GM18505 (cell line): ENCODE measurements at regions not wholly inside any gene's neighbourhood (a gene's known extent, or its start where the extent isn't known, plus 50 kb on each side); places are given as distances from the start of the nearest gene placed in this dataset.
A peak's percentile ranks its signal among the peaks of the same experiment; 100 is the strongest.
"Not testable (repeated sequence)": the region's sequence is repeated elsewhere in the genome, so short reads cannot be mapped to it uniquely, and the experiment has no call there.

Experiments used
- ATAC-seq: cut with Tn5 transposase; IDR thresholded peaks from one replicate; pipeline ENCODE4 v1.9.1; 2021; ENCODE audit not compliant: unreplicated experiment
- POLR2A ChIP-seq: IDR thresholded peaks from 4 replicates; pipeline ENCODE4 v1.6.1; 2011; ENCODE audit warnings: borderline replicate concordance; ENCODE audit not compliant: insufficient read depth, insufficient read length; ENCODE audit errors: extremely low read depth

DNA sequence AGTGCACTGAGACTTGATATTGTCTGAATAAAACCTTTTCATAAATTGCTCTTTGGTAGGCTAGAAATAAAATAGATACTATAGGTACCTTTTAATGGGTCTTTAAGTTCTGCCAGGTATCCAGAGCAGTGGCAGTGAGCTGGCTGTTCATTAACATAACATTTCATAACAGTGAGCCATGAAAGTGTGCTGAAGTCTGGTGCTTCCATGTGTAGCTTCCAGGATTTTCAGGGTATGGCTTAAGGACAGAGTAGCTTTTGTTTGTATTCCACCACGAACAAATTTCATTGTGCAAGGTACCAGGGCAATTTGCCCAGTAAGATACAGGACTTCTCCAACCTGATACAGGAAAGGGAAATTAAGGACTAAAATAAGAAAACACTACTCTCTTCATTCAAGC is 124.7 kb upstream of the NANOGP8 start:
- no peak for ATAC-seq
- no peak for TF ChIP-seq POLR2A

DNA sequence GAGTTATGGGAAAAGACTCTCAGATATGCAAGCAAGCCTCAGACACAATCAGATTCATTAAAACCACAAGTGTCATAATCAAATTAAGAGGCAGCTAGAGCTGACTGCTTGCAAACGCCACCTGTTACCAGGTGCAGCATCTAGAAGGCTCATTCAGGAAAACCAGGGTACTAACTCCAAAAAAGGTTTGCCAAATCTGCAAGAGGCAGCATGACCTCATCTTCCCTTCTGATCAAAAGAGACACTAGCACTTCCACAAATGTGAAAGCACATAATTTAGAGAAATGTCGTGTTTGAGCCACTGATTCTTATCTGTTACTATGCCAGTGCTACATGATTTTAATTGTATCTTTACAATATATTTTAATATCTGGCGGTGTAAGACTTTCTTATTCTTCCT is 123.3 kb upstream of the NANOGP8 start:
- no peak for ATAC-seq
- TF ChIP-seq POLR2A: no peak

DNA sequence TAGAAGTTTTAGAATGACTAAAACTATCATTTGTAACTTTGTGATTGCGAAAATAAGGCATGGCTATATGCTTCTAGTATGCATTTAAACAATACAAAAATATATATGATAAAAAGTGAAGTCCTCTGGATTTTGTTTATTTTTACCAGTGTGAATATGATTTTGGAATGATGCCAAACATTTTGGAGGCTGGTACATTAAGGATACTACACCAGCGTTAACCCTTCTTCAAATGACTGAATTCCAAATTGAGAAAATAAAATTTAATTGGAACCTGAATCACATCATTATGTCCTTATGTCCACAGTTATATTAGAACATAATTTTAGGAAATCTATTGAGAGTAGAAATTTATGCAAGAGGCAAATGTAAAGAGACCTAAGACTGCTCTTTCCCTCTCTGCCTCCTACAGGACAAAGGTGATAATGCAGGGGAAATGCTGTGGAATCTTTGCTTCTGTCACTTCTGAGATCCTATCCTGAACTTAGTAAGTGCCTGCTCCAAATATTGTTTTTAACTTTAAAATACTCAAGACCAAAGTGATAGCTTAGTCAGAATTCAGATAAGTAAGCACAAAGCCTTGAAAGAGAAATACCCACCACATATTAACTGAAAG is 121.1 kb upstream of the NANOGP8 start:
- ATAC-seq: no peak
- no peak for TF ChIP-seq POLR2A

DNA sequence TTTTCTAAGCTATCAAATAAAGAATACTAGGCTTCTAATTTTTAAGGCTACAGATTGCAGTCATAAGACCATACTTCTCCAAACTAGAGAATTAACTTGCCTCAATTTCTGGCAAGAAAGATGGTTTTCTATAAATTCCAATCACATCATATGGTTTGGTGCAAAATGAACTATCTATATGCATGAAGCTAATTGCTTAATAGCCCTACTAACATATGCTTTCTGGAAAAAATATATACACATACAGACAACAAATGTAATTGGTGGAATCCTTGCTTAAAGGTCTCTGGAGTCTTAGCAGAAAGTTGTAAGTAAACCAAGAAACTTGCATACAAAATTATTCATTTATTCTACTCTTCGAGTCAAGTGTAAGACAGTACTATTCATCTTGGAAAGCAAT is 113.1 kb upstream of the NANOGP8 start:
- no peak for TF ChIP-seq POLR2A
- ATAC-seq: no peak

GRCh38 chr15:35197754-35198153 is 112.7 kb upstream of the NANOGP8 start:
- no peak for ATAC-seq
- TF ChIP-seq POLR2A: no peak

DNA sequence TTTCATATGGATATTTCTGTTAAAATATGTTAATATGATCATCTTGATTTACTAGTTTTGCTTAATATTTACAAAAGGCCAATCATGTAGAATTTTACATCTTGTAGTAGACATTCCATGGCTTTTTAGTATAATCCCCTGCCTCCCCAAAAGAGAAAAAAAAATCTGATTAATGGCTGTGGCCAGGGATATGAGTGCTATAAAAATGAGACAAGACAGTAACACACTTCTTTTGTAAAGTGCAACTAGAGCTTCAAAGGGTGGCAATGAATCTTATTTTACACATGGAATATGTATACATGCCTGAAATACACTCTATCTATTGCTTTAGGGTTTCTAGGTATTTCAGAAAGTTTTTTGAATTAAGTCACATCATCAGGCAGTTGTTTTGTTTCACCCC is 112.2 kb upstream of the NANOGP8 start:
- no peak for TF ChIP-seq POLR2A
- no peak for ATAC-seq

GRCh38 chr15:35196273-35196672 is 111.2 kb upstream of the NANOGP8 start:
- no peak for TF ChIP-seq POLR2A
- ATAC-seq: no peak

DNA sequence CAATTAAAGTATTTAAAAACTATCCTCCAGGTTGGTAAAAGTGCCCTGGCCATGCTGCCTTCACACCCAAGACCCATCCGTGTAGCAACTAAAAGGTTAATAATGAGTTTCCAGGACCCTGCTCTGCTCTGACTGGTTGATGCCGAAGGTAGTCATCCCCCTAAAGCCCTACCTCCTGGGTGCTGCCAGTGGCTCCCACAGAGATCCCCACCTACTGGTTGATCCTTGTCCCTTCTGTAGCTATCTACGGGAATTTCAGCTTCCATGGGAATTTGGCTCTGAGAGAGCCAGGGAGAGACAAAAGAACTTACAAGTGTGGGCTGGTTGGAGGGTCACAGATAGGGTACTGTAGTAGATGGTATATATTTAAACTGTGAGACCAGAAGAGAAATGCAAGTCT is 110.6 kb upstream of the NANOGP8 start:
- no peak for ATAC-seq
- TF ChIP-seq POLR2A: no peak

GRCh38 chr15:35195031-35195430 is 109.9 kb upstream of the NANOGP8 start:
- no peak for TF ChIP-seq POLR2A
- ATAC-seq: no peak

DNA sequence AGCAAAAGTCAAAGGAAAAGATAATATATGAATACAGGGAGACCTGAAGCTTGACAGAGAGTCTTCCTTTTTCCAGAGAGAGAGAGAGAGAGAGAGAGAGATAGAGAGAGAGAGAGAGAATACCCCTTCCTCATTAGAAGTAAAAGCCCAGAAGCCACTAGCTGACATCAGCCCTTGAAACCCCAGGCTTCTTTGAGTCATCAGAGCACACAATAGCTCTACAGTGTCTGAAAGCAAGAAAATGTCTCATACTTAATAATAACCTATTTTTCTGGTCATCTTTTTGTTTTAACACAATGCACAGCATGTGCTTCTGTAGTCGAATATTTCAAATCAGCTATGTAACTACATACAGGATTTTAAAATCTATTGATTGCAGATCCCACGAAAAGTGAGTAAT is 109.2 kb upstream of the NANOGP8 start:
- ATAC-seq: no peak
- no peak for TF ChIP-seq POLR2A

DNA sequence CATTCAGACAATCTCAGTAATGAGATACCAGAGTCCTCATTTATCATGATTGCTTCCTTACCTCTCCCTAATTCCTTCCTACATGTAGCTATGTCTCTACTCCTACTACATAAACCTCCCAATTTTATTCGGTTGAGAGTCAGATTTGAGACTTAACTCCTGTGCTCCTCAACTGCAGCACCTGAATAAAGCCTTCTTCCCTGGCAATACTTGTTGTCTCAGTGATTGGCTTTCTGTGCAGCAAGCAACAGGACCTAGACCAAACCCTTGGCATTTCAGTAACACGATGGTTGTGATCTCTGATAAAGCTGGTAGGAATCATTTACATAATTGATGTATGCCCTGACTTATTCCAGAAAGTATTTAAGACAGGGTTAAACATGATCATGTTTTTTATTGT is 106.7 kb upstream of the NANOGP8 start:
- ATAC-seq: no peak
- no peak for TF ChIP-seq POLR2A

DNA sequence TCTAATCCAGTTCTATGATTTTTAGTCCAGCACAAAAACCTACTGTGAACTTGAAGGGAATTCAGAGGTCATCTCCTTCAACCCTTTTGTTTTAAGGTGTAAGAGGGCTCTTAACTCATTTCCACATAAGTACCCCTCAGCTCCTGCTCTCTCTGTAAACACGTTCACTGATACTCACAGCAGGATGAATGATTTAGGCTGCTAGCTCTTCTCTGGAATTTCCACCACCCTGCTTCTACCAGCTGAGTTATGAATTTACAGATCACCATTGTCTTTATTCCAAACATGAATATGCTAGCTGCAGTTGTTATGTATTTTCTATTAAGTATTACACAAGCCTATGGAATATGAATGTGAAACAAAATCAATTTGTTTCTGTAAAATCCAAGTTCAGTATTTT is 101.3 kb upstream of the NANOGP8 start:
- no peak for TF ChIP-seq POLR2A
- ATAC-seq: no peak

GRCh38 chr15:35184646-35185045 is 99.6 kb upstream of the NANOGP8 start:
- no peak for ATAC-seq
- TF ChIP-seq POLR2A: no peak

DNA sequence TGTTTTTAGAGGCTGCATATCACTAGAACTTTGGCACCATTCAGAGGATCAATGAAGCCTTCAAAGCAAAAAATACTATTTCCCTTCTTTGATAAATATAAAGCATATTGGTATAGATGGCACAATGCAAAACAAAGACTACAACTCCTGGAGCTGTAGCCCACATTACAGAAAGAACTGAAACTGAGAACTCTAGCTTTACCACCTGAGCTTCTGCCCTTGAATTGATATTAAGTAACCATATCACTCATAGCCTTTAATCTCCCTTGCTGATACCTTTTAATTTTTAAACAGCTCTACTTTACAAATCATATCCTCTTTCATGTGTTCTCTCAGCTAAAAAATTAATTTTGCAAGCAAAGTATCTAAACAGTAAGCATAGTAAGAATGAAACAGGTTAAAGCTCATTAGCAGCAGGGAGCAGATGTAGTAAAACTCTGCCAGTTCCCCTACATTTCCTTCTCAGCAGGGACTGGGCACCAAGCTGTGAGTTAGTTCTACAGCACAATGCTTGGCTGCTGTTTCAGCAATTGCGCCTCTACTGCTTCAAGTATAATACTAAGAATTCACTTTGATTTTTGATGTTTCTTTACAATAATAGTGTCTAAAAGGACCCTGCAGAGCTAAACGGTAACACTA is 97.9 kb upstream of the NANOGP8 start:
- ATAC-seq: peak; percentile 66
- TF ChIP-seq POLR2A: no peak

DNA sequence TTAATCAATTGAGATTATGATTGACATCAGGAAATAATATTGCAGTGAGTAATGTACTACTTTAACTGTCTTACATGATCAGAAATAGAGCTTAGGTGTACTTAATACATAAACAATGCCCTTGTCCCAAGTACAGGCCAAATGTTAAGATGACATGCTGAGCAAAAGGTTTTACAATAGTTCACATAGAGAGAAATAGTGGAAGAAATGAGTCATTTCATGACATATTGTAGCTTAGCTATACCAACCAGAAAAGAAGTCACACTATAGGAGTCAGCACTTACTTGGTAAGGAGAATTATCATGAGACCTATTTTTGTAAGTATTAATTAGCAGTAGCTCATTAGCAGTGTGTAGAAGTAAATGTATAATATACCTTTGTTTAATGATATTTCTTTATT is 96.4 kb upstream of the NANOGP8 start:
- ATAC-seq: peak; percentile 69
- TF ChIP-seq POLR2A: no peak

DNA sequence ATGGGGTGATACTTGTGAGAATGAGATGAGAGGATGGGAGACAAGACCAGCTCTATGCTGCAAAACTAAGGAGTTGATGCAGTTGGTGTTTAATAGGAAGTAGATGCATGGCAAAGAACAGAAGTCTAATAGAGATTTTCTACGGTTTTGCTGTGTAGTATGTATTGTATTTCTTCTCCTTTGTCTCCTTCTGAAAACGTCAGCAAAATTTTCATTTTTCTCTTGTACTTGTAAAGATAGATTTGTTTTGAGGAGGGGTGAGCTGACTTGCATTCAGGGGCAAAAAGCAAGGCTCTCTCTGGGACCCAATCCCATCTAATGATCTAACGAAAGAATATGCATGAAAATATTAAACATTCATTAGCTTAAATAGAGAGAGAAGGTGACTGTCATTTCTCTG is 94.6 kb upstream of the NANOGP8 start:
- TF ChIP-seq POLR2A: no peak
- no peak for ATAC-seq

DNA sequence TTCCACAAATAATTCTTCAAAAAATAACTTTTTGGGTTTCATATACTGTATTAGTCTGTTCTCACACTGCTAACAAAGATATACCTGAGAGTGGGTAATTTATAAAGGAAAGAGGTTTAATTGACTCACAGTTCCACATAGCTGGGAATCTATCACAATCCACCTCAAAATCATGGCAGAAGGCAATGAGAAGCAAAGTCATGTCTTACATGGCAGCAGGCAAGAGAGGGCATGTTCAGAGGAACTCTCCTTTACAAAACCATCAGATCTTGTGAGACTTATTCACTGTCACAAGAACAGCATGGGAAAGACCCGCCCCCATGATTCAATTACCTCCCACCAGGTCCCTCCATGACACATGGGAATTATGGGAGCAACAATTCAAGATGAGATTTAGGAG is 93.1 kb upstream of the NANOGP8 start:
- ATAC-seq: not testable (repeated sequence)
